Loucy (cell line): ENCODE measurements at regions not wholly inside any gene's neighbourhood (a gene's known extent, or its start where the extent isn't known, plus 50 kb on each side); places are given as distances from the start of the nearest gene placed in this dataset.

Experiments
- EZH2phosphoT487 ChIP-seq: fragments of 200-600 bp; IDR thresholded peaks from 2 replicates; pipeline ENCODE4 v1.6.1; 2018; ENCODE audit warnings: antibody characterized with exemption, mild to moderate bottlenecking, moderate library complexity, borderline replicate concordance
- TF ChIP-seq, protein P1 (sequence below): fragments of 200-600 bp; sonication (generic); conservative IDR thresholded peaks from 2 replicates; pipeline ENCODE4 v1.5.1; 2014; ENCODE audit warnings: mild to moderate bottlenecking, antibody characterized with exemption, low read length

DNA sequence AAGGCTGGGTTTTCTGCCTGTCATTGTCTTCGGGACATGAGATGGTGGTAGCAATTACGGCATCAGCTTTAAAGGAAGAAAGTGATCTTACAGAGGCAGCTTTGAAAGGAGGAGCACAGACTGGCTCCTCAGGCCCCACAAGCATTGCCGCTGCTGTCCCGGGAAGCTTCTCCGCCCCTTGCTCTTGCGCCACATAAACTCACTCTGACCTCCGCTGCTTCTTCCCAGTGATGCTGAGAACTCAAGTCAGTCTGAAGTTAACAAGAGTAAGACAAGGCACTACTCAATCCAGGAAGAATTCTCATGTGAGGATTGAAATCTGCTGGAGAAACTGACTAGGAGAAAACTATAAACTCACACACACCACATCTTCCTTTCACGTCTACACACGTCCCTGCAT is 112.4 kb upstream of the RIOK3 start:
- TF ChIP-seq, protein P1, sequence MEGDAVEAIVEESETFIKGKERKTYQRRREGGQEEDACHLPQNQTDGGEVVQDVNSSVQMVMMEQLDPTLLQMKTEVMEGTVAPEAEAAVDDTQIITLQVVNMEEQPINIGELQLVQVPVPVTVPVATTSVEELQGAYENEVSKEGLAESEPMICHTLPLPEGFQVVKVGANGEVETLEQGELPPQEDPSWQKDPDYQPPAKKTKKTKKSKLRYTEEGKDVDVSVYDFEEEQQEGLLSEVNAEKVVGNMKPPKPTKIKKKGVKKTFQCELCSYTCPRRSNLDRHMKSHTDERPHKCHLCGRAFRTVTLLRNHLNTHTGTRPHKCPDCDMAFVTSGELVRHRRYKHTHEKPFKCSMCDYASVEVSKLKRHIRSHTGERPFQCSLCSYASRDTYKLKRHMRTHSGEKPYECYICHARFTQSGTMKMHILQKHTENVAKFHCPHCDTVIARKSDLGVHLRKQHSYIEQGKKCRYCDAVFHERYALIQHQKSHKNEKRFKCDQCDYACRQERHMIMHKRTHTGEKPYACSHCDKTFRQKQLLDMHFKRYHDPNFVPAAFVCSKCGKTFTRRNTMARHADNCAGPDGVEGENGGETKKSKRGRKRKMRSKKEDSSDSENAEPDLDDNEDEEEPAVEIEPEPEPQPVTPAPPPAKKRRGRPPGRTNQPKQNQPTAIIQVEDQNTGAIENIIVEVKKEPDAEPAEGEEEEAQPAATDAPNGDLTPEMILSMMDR: no peak
- no peak for TF ChIP-seq EZH2phosphoT487
